ENCODE measurements at regions not wholly inside any gene's neighbourhood (a gene's known extent, or its start where the extent isn't known, plus 50 kb on each side); places are given as distances from the start of the nearest gene placed in this dataset.

GRCh38 chr13:33696530-33696929 lies 121.4 kb upstream of the RFC3 start:
- TF ChIP-seq CTCF (IDR thresholded peaks at IDR 0.05; ENCODE audit: control extremely low read depth, extremely low read depth): no peak
- Histone ChIP-seq H3K4me3 (no peak overlapping the region), H3K9me3 (ENCODE audit: control insufficient read depth in 4 of 4, insufficient read depth in 3 of 4, low read length in 3 of 4) (no peaks in the 10 kb centered on the region), H3K27ac (ENCODE audit: low read depth in 1 of 2, low read length in 1 of 2) (no peak overlapping the region), H3K9ac (ENCODE audit: insufficient read depth in 1 of 2, low read length in 2 of 2) (no peak overlapping the region), H3K4me1 (ENCODE audit: control insufficient read depth in 5 of 5, insufficient read depth in 5 of 5, low read length in 5 of 5) (no peaks in the 10 kb centered on the region), H3K27me3 (ENCODE audit: control insufficient read depth in 3 of 3, insufficient read depth in 3 of 3, low read length in 2 of 3) (no peaks in the 10 kb centered on the region), H3K36me3 (ENCODE audit: control insufficient read depth in 4 of 4, insufficient read depth in 4 of 4, low read length in 4 of 4) (no peaks in the 10 kb centered on the region)
- WGBS, 2 donors: 86 to 90% methylated on average over 1 of the region's 1 CpG
- no peak for DNase-seq
- ATAC-seq (ENCODE audit: insufficient read depth, low FRiP score): no peak

- WGBS, 2 donors: 93 to 97% methylated on average over 1 of the region's 1 CpG
- Histone ChIP-seq H3K4me3 (no peak overlapping the region), H3K27ac (ENCODE audit: low read depth in 1 of 2, low read length in 1 of 2) (no peak overlapping the region), H3K27me3 (ENCODE audit: control insufficient read depth in 3 of 3, insufficient read depth in 3 of 3, low read length in 2 of 3) (no peaks in the 10 kb centered on the region), H3K4me1 (ENCODE audit: control insufficient read depth in 5 of 5, insufficient read depth in 5 of 5, low read length in 5 of 5) (no peaks in the 10 kb centered on the region), H3K9ac (ENCODE audit: insufficient read depth in 1 of 2, low read length in 2 of 2) (no peak overlapping the region), H3K36me3 (ENCODE audit: control insufficient read depth in 4 of 4, insufficient read depth in 4 of 4, low read length in 4 of 4) (no peaks in the 10 kb centered on the region), H3K9me3 (ENCODE audit: control insufficient read depth in 4 of 4, insufficient read depth in 3 of 4, low read length in 3 of 4) (no peaks in the 10 kb centered on the region)
- no peak for DNase-seq
- no peak for ATAC-seq (ENCODE audit: insufficient read depth, low FRiP score)
- no peak for TF ChIP-seq CTCF (IDR thresholded peaks at IDR 0.05; ENCODE audit: control extremely low read depth, extremely low read depth)
Observed at GRCh38 chr13:33697926-33698325, 120.0 kb upstream of the RFC3 start.

GRCh38 chr13:33707449-33707848 lies 110.5 kb upstream of the RFC3 start:
- 90 to 92% methylated on average over 3 of the region's 3 CpGs for WGBS, 2 donors
- H3K9me3 ChIP-seq (ENCODE audit: control insufficient read depth in 4 of 4, insufficient read depth in 3 of 4, low read length in 3 of 4): peaks cover 0 to 6% (median 2%) of the 10 kb centered on the region in 4 donors
- H3K4me3 ChIP-seq: no peak overlapping the region
- no peak for DNase-seq
- H3K4me1 ChIP-seq (ENCODE audit: control insufficient read depth in 5 of 5, insufficient read depth in 5 of 5, low read length in 5 of 5): peaks cover 0 to 4% (median 0%) of the 10 kb centered on the region in 5 donors
- no peaks in the 10 kb centered on the region for H3K27me3 ChIP-seq (ENCODE audit: control insufficient read depth in 3 of 3, insufficient read depth in 3 of 3, low read length in 2 of 3)
- TF ChIP-seq CTCF (IDR thresholded peaks at IDR 0.05; ENCODE audit: control extremely low read depth, extremely low read depth): no peak
- H3K36me3 ChIP-seq (ENCODE audit: control insufficient read depth in 4 of 4, insufficient read depth in 4 of 4, low read length in 4 of 4): no peaks in the 10 kb centered on the region
- ATAC-seq (ENCODE audit: insufficient read depth, low FRiP score): no peak
- H3K27ac ChIP-seq (ENCODE audit: low read depth in 1 of 2, low read length in 1 of 2): no peak overlapping the region
- no peak overlapping the region for H3K9ac ChIP-seq (ENCODE audit: insufficient read depth in 1 of 2, low read length in 2 of 2)

- no peak for TF ChIP-seq CTCF (IDR thresholded peaks at IDR 0.05; ENCODE audit: control extremely low read depth, extremely low read depth)
Observed at GRCh38 chr13:33710924-33711323, 107.0 kb upstream of the RFC3 start.

More at GRCh38 chr13:33710924-33711323, 107.0 kb upstream of the RFC3 start:
- Histone ChIP-seq H3K9ac (ENCODE audit: insufficient read depth in 1 of 2, low read length in 2 of 2) (no peak overlapping the region), H3K4me3 (no peak overlapping the region), H3K4me1 (ENCODE audit: control insufficient read depth in 5 of 5, insufficient read depth in 5 of 5, low read length in 5 of 5) (peaks cover 0 to 4% (median 0%) of the 10 kb centered on the region in 5 donors), H3K27me3 (ENCODE audit: control insufficient read depth in 3 of 3, insufficient read depth in 3 of 3, low read length in 2 of 3) (no peaks in the 10 kb centered on the region), H3K9me3 (ENCODE audit: control insufficient read depth in 4 of 4, insufficient read depth in 3 of 4, low read length in 3 of 4) (peaks cover 0 to 6% (median 2%) of the 10 kb centered on the region in 4 donors), H3K36me3 (ENCODE audit: control insufficient read depth in 4 of 4, insufficient read depth in 4 of 4, low read length in 4 of 4) (no peaks in the 10 kb centered on the region), H3K27ac (ENCODE audit: low read depth in 1 of 2, low read length in 1 of 2) (no peak overlapping the region)
- DNase-seq (peak in 1 of 3 donors; percentile 22), ATAC-seq (ENCODE audit: insufficient read depth, low FRiP score) (no peak)
- 62% methylated on average over 1 of the region's 1 CpG for WGBS, 2 donors

All from lung (tissue), 11 donors.